AG04449 (cell line): ENCODE measurements at regions not wholly inside any gene's neighbourhood (a gene's known extent, or its start where the extent isn't known, plus 50 kb on each side); places are given as distances from the start of the nearest gene placed in this dataset.
"Not testable (repeated sequence)": the region's sequence is repeated elsewhere in the genome, so short reads cannot be mapped to it uniquely, and the experiment has no call there.

Experiments used
- CTCF ChIA-PET: fragments of 350-600 bp; formaldehyde crosslinking; extraction: SDS; loops from one replicate; lab custom pipeline; 2021; ENCODE audit warnings: antibody characterized with exemption; lab: Yijun Ruan, JAX
- POLR2A ChIA-PET: fragments of 400-600, 350-600 bp; formaldehyde crosslinking; extraction: SDS; loops from one replicate; lab custom pipeline; 2020; ENCODE audit warnings: antibody characterized with exemption, inconsistent platforms; lab: Yijun Ruan, JAX
- DNase-seq: peaks from one replicate; pipeline ENCODE4 v3.0.0-alpha.2; 2010; ENCODE audit warnings: low read depth, low spot score
- H3K4me3 ChIP-seq: 2 replicates; pipeline ENCODE4 v1.5.1; 2011; ENCODE audit warnings: low read depth, mild to moderate bottlenecking, control low read depth, low read length
- CTCF ChIP-seq: IDR thresholded peaks from one replicate; pipeline ENCODE4 v1.5.1; 2011; ENCODE audit warnings: mild to moderate bottlenecking, moderate library complexity, low read length, control low read depth, inconsistent platforms; ENCODE audit not compliant: insufficient read depth; ENCODE audit errors: missing control alignments

- ChIA-PET CTCF (no interaction called here), POLR2A (no interaction called here)
- no peak overlapping the region for H3K4me3 ChIP-seq
- DNase-seq, result no peak
- TF ChIP-seq CTCF, result no peak
Observed at GRCh38 chr2:3036432-3037125, 341.0 kb downstream of the EIPR1 start.

GRCh38 chr2:3035385-3036050, 342.1 kb downstream of the EIPR1 start:
- POLR2A ChIA-PET, result no interaction called here
- no peak for TF ChIP-seq CTCF
- DNase-seq, result no peak
- H3K4me3 ChIP-seq, result no peak overlapping the region
- CTCF ChIA-PET, result no interaction called here

GRCh38 chr2:3034856-3035255, 342.8 kb downstream of the EIPR1 start:
- no peak for TF ChIP-seq CTCF
- CTCF ChIA-PET, result no interaction called here
- POLR2A ChIA-PET, result no interaction called here
- DNase-seq, result no peak
- no peak overlapping the region for H3K4me3 ChIP-seq

GRCh38 chr2:3034396-3034795, 343.2 kb downstream of the EIPR1 start:
- no peak for TF ChIP-seq CTCF
- CTCF ChIA-PET, result no interaction called here
- no peak overlapping the region for H3K4me3 ChIP-seq
- DNase-seq, result no peak
- POLR2A ChIA-PET, result no interaction called here

- ChIA-PET POLR2A (no interaction called here), CTCF (no interaction called here)
- TF ChIP-seq CTCF, result no peak
- no peak for DNase-seq
- H3K4me3 ChIP-seq, result no peak overlapping the region
Observed at GRCh38 chr2:3033315-3033714, 344.3 kb downstream of the EIPR1 start.

GRCh38 chr2:3030791-3031190, 346.8 kb downstream of the EIPR1 start:
- DNase-seq, CTCF ChIA-PET, POLR2A ChIA-PET, H3K4me3 ChIP-seq: not testable (repeated sequence)
